ENCODE measurements at regions not wholly inside any gene's neighbourhood (a gene's known extent, or its start where the extent isn't known, plus 50 kb on each side); places are given as distances from the start of the nearest gene placed in this dataset.

- Histone ChIP-seq H4K91ac (ENCODE audit: insufficient read depth, low read depth, low read length) (no peak overlapping the region), H2AK5ac (ENCODE audit: low read depth, low read length) (no peak overlapping the region), H3K9me1 (ENCODE audit: insufficient read depth, low read length) (no peaks in the 10 kb centered on the region), H3K9me3 (ENCODE audit: control insufficient read depth, insufficient read depth, low read length) (no peaks in the 10 kb centered on the region), H2BK15ac (ENCODE audit: low read depth, low read length) (no peak overlapping the region), H3K27ac (ENCODE audit: insufficient read depth, low read length) (no peak overlapping the region), H3K23ac (ENCODE audit: low read depth, low read length) (no peak overlapping the region), H3K14ac (replicated peaks; ENCODE audit: low read depth, low read length) (no peak overlapping the region), H2BK5ac (ENCODE audit: low read depth, low read length, poor library complexity, severe bottlenecking) (no peak overlapping the region), H2AFZ (replicated peaks; ENCODE audit: low read length, poor library complexity) (no peak overlapping the region), H3K9ac (ENCODE audit: low read depth, low read length) (no peak overlapping the region), H3K4me2 (ENCODE audit: low read depth, low read length) (no peak overlapping the region), H4K5ac (ENCODE audit: low read depth, low read length) (no peak overlapping the region), H4K8ac (ENCODE audit: low read depth in 2 of 2, low read length in 2 of 2) (no peak overlapping the region), H3K56ac (ENCODE audit: extremely low read depth, insufficient read depth, low read length) (no peak overlapping the region), H3K18ac (ENCODE audit: low read depth, low read length) (no peak overlapping the region), H3K4me3 (ENCODE audit: insufficient read depth, low read depth, low read length) (no peak overlapping the region), H3K4me1 (ENCODE audit: control insufficient read depth, insufficient read depth, low read length) (no peaks in the 10 kb centered on the region), H2BK20ac (ENCODE audit: low read depth, low read length) (no peak overlapping the region), H2BK120ac (ENCODE audit: low read depth, low read length) (no peak overlapping the region), H3K79me1 (ENCODE audit: low read depth in 1 of 2, low read length in 2 of 2) (no peaks in the 10 kb centered on the region), H3K36me3 (ENCODE audit: control insufficient read depth, insufficient read depth, low read length) (no peaks in the 10 kb centered on the region), H3K27me3 (ENCODE audit: control insufficient read depth, insufficient read depth, low read length) (peaks cover 2% of the 10 kb centered on the region; the same call in 1 of the 2 replicates), H3K4ac (ENCODE audit: low read depth, low read length) (no peak overlapping the region), H2AK9ac (replicated peaks; ENCODE audit: low read depth, low read length, poor library complexity) (no peak overlapping the region), H4K20me1 (ENCODE audit: insufficient read depth, low read length) (no peaks in the 10 kb centered on the region)
- TF ChIP-seq BHLHE40 (IDR thresholded peaks at IDR 0.05; ENCODE audit: low read depth, low read length) (no peak), RAD21 (IDR thresholded peaks at IDR 0.05; ENCODE audit: low read length) (no peak), RFX5 (IDR thresholded peaks at IDR 0.05; ENCODE audit: low read depth, low read length) (no peak), USF2 (IDR thresholded peaks at IDR 0.05; ENCODE audit: low read depth, low read length) (no peak), FOS (IDR thresholded peaks at IDR 0.05; ENCODE audit: low read depth, low read length) (no peak), CEBPB (IDR thresholded peaks at IDR 0.05; ENCODE audit: low read depth, low read length) (no peak), SMC3 (IDR thresholded peaks at IDR 0.05; ENCODE audit: low read depth, low read length) (no peak), NFE2L2 (IDR thresholded peaks at IDR 0.05; ENCODE audit: low read depth, low read length) (no peak), RCOR1 (IDR thresholded peaks at IDR 0.05; ENCODE audit: insufficient replicate concordance, low read length) (no peak), ELK1 (IDR thresholded peaks at IDR 0.05; ENCODE audit: borderline replicate concordance, low read depth, low read length) (no peak), CHD1 (IDR thresholded peaks at IDR 0.05; ENCODE audit: low read depth, low read length) (no peak), MAFK (IDR thresholded peaks at IDR 0.05; ENCODE audit: low read depth, low read length) (no peak), MXI1 (IDR thresholded peaks at IDR 0.05; ENCODE audit: borderline replicate concordance, low read depth, low read length) (no peak), MAZ (IDR thresholded peaks at IDR 0.05; ENCODE audit: borderline replicate concordance, low read depth, low read length) (no peak)
- TF ChIP-seq, protein P1, sequence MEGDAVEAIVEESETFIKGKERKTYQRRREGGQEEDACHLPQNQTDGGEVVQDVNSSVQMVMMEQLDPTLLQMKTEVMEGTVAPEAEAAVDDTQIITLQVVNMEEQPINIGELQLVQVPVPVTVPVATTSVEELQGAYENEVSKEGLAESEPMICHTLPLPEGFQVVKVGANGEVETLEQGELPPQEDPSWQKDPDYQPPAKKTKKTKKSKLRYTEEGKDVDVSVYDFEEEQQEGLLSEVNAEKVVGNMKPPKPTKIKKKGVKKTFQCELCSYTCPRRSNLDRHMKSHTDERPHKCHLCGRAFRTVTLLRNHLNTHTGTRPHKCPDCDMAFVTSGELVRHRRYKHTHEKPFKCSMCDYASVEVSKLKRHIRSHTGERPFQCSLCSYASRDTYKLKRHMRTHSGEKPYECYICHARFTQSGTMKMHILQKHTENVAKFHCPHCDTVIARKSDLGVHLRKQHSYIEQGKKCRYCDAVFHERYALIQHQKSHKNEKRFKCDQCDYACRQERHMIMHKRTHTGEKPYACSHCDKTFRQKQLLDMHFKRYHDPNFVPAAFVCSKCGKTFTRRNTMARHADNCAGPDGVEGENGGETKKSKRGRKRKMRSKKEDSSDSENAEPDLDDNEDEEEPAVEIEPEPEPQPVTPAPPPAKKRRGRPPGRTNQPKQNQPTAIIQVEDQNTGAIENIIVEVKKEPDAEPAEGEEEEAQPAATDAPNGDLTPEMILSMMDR (conservative IDR thresholded peaks at IDR 0.05; ENCODE audit: low read depth, low read length) = no peak
- ChIA-PET POLR2A (ENCODE audit: unreplicated experiment) (no interaction called here), CTCF (no interaction called here)
- BruUV-seq (replicated peaks) = no TSS peak
- ATAC-seq (ENCODE audit: low read depth) = no peak
- intact Hi-C loops (cut with micrococcal nuclease) (no loop called here), in situ Hi-C loops (cut with MboI; ENCODE audit: low sequenced_read_pairs) (no loop called here), dilution Hi-C loops (cut with HindIII; ENCODE audit: low sequenced_read_pairs, unreplicated experiment) (no loop called here)
- no peak for DNase-seq
- WGBS, 2 experiments (ENCODE audit: extremely low coverage in 2 of 2, insufficient read length in 1 of 2) = no CpG with 5 or more reads among the region's 1 CpG
Measured at GRCh38 chr4:83785891-83786290, 250.0 kb downstream of the GPAT3 start.

All from IMR-90 (cell line).